A673 (cell line): ENCODE measurements at regions not wholly inside any gene's neighbourhood (a gene's known extent, or its start where the extent isn't known, plus 50 kb on each side); places are given as distances from the start of the nearest gene placed in this dataset.

Experiments
- CTCF ChIP-seq: fragments of 300-800, 200-600 bp; sonication (generic); conservative IDR thresholded peaks from 2 replicates; pipeline ENCODE4 v1.5.1; 2017; ENCODE audit warnings: low read depth, mild to moderate bottlenecking, antibody characterized with exemption, low read length, moderate library complexity, mixed read lengths
- EZH2 ChIP-seq: fragments of 200-600 bp; sonication (generic); IDR thresholded peaks from 2 replicates; pipeline ENCODE4 v1.6.1; 2017; ENCODE audit warnings: borderline replicate concordance, low read depth, mild to moderate bottlenecking, mixed read lengths, antibody characterized with exemption, low read length; ENCODE audit not compliant: poor library complexity, severe bottlenecking

- TF ChIP-seq EZH2 = no peak
- TF ChIP-seq CTCF = no peak
Measured at GRCh38 chr9:107856633-107857032, 367.1 kb upstream of the KLF4 start.
